Lower leg skin (tissue), 3 donors: ENCODE measurements at regions not wholly inside any gene's neighbourhood (a gene's known extent, or its start where the extent isn't known, plus 50 kb on each side); places are given as distances from the start of the nearest gene placed in this dataset.

Experiments used
- CTCF ChIP-seq, 3 donors: fragments of 450-650 bp; IDR thresholded peaks; one replicate each; pipeline ENCODE4 v1.5.1; 2016; ENCODE audit warnings: antibody characterized with exemption in 3 of 3, mild to moderate bottlenecking in 3 of 3, moderate library complexity in 2 of 3
- POLR2A ChIP-seq, 2 donors: fragments of 450-650 bp; IDR thresholded peaks; one replicate each; pipeline ENCODE4 v1.6.1; 2016 to 2017; ENCODE audit warnings: antibody characterized with exemption in 2 of 2, mild to moderate bottlenecking in 1 of 2, moderate library complexity in 1 of 2

GRCh38 chrX:139141370-139141769, 389.2 kb upstream of the F9 start:
- TF ChIP-seq CTCF (IDR thresholded peaks at IDR 0.05), result no peak
- no peak for TF ChIP-seq POLR2A (IDR thresholded peaks at IDR 0.05)
